Osteoblast (primary cell): ENCODE measurements at regions not wholly inside any gene's neighbourhood (a gene's known extent, or its start where the extent isn't known, plus 50 kb on each side); places are given as distances from the start of the nearest gene placed in this dataset.

Experiments
- DNase-seq: peaks from one replicate; pipeline ENCODE4 v3.0.0; 2011; ENCODE audit warnings: low spot score, mixed read lengths; ENCODE audit not compliant: insufficient read length; ENCODE audit errors: missing footprints
- H2AFZ ChIP-seq: 2 replicates; pipeline ENCODE4 v1.6.0; 2011; ENCODE audit warnings: mild to moderate bottlenecking, low read length
- H3K27ac ChIP-seq: 2 replicates; pipeline ENCODE4 v1.5.1; 2011; ENCODE audit warnings: mild to moderate bottlenecking, low read depth, low read length, moderate library complexity
- H3K27me3 ChIP-seq: 2 replicates; pipeline ENCODE4 v1.6.0; 2012; ENCODE audit warnings: mild to moderate bottlenecking, control low read depth, inconsistent platforms, low read length, moderate library complexity; ENCODE audit not compliant: insufficient read depth
- H3K36me3 ChIP-seq: 2 replicates; pipeline ENCODE4 v1.5.1; 2011; ENCODE audit warnings: mild to moderate bottlenecking, low read length, control low read depth, moderate library complexity; ENCODE audit not compliant: insufficient read depth
- H3K4me1 ChIP-seq: 2 replicates; pipeline ENCODE4 v1.5.1; 2011; ENCODE audit warnings: mild to moderate bottlenecking, low read length, control low read depth, moderate library complexity; ENCODE audit not compliant: insufficient read depth
- H3K4me2 ChIP-seq: 2 replicates; pipeline ENCODE4 v1.6.0; 2011; ENCODE audit warnings: mild to moderate bottlenecking, low read length; ENCODE audit not compliant: insufficient read depth
- H3K4me3 ChIP-seq: fragments of 200-600 bp; sonication (generic); 3 replicates; pipeline ENCODE4 v1.5.1; 2012; ENCODE audit warnings: mild to moderate bottlenecking, low read length, inconsistent platforms; ENCODE audit not compliant: insufficient read depth
- H3K79me2 ChIP-seq: 2 replicates; pipeline ENCODE4 v1.6.0; 2012; ENCODE audit warnings: mild to moderate bottlenecking, low read length, control low read depth, inconsistent platforms; ENCODE audit not compliant: insufficient read depth
- H3K9me3 ChIP-seq: 2 replicates; pipeline ENCODE4 v1.5.1; 2011; ENCODE audit warnings: low read depth, low read length, control low read depth
- H4K20me1 ChIP-seq: 2 replicates; pipeline ENCODE4 v1.6.0; 2012; ENCODE audit warnings: mild to moderate bottlenecking, low read length, control low read depth; ENCODE audit not compliant: insufficient read depth
- CTCF ChIP-seq: IDR thresholded peaks from 2 replicates; pipeline ENCODE4 v1.5.1; 2011; ENCODE audit warnings: mild to moderate bottlenecking, low read depth, low read length, moderate library complexity; ENCODE audit errors: extremely low read depth

- Histone ChIP-seq H2AFZ (no peak overlapping the region), H3K4me1 (no peaks in the 10 kb centered on the region), H3K4me3 (no peak overlapping the region), H3K36me3 (no peaks in the 10 kb centered on the region), H4K20me1 (no peaks in the 10 kb centered on the region), H3K9me3 (no peaks in the 10 kb centered on the region), H3K27me3 (no peaks in the 10 kb centered on the region), H3K27ac (no peak overlapping the region), H3K4me2 (no peak overlapping the region), H3K79me2 (no peaks in the 10 kb centered on the region)
- no peak for DNase-seq
- TF ChIP-seq CTCF, result no peak
These were observed 437.6 kb upstream of the ARGLU1 start for GRCh38 chr13:107005577-107005976.

- DNase-seq, result no peak
- Histone ChIP-seq H3K36me3 (no peaks in the 10 kb centered on the region), H3K4me2 (no peak overlapping the region), H3K9me3 (no peaks in the 10 kb centered on the region), H3K27me3 (no peaks in the 10 kb centered on the region), H3K4me1 (no peaks in the 10 kb centered on the region), H3K27ac (no peak overlapping the region), H2AFZ (no peak overlapping the region), H3K4me3 (no peak overlapping the region), H3K79me2 (no peaks in the 10 kb centered on the region), H4K20me1 (no peaks in the 10 kb centered on the region)
- TF ChIP-seq CTCF, result no peak
These were observed 436.0 kb upstream of the ARGLU1 start for GRCh38 chr13:107003911-107004310.

- no peak overlapping the region for H2AFZ ChIP-seq
- no peaks in the 10 kb centered on the region for H3K4me1 ChIP-seq
- no peak for DNase-seq
- no peak overlapping the region for H3K27ac ChIP-seq
- no peaks in the 10 kb centered on the region for H4K20me1 ChIP-seq
- TF ChIP-seq CTCF, result no peak
- no peak overlapping the region for H3K4me3 ChIP-seq
- H3K27me3 ChIP-seq, result no peaks in the 10 kb centered on the region
- H3K9me3 ChIP-seq, result peaks cover 3% of the 10 kb centered on the region
- no peaks in the 10 kb centered on the region for H3K79me2 ChIP-seq
- H3K4me2 ChIP-seq, result no peak overlapping the region
- no peaks in the 10 kb centered on the region for H3K36me3 ChIP-seq
These were observed 430.7 kb upstream of the ARGLU1 start for GRCh38 chr13:106998664-106999063.

GRCh38 chr13:106997696-106998095 lies 429.8 kb upstream of the ARGLU1 start:
- H3K27ac ChIP-seq, result no peak overlapping the region
- H3K9me3 ChIP-seq, result peaks cover 3% of the 10 kb centered on the region
- TF ChIP-seq CTCF, result no peak
- no peaks in the 10 kb centered on the region for H4K20me1 ChIP-seq
- H3K27me3 ChIP-seq, result no peaks in the 10 kb centered on the region
- H3K79me2 ChIP-seq, result no peaks in the 10 kb centered on the region
- H2AFZ ChIP-seq, result no peak overlapping the region
- no peak for DNase-seq
- H3K4me1 ChIP-seq, result no peaks in the 10 kb centered on the region
- no peaks in the 10 kb centered on the region for H3K36me3 ChIP-seq
- no peak overlapping the region for H3K4me2 ChIP-seq
- H3K4me3 ChIP-seq, result no peak overlapping the region
